Lower leg skin (tissue), 3 donors: ENCODE measurements at regions not wholly inside any gene's neighbourhood (a gene's known extent, or its start where the extent isn't known, plus 50 kb on each side); places are given as distances from the start of the nearest gene placed in this dataset.

Experiments used
- POLR2A ChIP-seq, 2 donors: fragments of 450-650 bp; IDR thresholded peaks; one replicate each; pipeline ENCODE4 v1.6.1; 2016 to 2017; ENCODE audit warnings: antibody characterized with exemption in 2 of 2, mild to moderate bottlenecking in 1 of 2, moderate library complexity in 1 of 2
- TF ChIP-seq, protein P1 (sequence below), 3 donors: fragments of 450-650 bp; IDR thresholded peaks; one replicate each; pipeline ENCODE4 v1.5.1; 2016; ENCODE audit warnings: antibody characterized with exemption in 3 of 3, mild to moderate bottlenecking in 3 of 3, moderate library complexity in 2 of 3

GRCh38 chr6:152821525-152821924 is 70.9 kb downstream of the VIP start:
- no peak for TF ChIP-seq POLR2A (IDR thresholded peaks at IDR 0.05)
- TF ChIP-seq, protein P1, sequence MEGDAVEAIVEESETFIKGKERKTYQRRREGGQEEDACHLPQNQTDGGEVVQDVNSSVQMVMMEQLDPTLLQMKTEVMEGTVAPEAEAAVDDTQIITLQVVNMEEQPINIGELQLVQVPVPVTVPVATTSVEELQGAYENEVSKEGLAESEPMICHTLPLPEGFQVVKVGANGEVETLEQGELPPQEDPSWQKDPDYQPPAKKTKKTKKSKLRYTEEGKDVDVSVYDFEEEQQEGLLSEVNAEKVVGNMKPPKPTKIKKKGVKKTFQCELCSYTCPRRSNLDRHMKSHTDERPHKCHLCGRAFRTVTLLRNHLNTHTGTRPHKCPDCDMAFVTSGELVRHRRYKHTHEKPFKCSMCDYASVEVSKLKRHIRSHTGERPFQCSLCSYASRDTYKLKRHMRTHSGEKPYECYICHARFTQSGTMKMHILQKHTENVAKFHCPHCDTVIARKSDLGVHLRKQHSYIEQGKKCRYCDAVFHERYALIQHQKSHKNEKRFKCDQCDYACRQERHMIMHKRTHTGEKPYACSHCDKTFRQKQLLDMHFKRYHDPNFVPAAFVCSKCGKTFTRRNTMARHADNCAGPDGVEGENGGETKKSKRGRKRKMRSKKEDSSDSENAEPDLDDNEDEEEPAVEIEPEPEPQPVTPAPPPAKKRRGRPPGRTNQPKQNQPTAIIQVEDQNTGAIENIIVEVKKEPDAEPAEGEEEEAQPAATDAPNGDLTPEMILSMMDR (IDR thresholded peaks at IDR 0.05), result no peak
